ENCODE measurements at regions not wholly inside any gene's neighbourhood (a gene's known extent, or its start where the extent isn't known, plus 50 kb on each side); places are given as distances from the start of the nearest gene placed in this dataset.

DNA sequence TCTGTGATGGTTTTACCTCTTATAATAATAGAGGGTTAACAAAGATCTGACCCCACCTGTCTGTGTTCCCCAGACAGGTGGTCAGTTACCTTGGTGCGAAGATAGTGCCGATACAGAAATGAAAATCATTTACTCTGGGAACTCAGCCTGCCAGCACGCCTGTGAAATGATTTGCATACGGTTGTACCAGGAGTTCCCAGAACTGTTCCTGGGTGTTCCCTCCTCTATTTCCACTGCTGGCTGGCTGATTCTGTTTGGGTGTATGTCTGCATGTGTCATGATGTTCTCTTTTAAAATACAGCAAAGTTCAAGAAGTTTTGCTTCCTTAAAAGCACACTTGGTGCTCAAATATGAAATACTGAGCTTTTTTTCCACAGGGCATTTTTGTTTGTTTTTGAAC, 527.1 kb downstream of the FGF9 start:
- Histone ChIP-seq H3K4me2 (ENCODE audit: low read depth, low read length) (no peak overlapping the region; the same call in 1 of the 2 replicates), H3K9me1 (ENCODE audit: insufficient read depth, low read length) (no peaks in the 10 kb centered on the region), H3K23ac (ENCODE audit: low read depth, low read length) (no peak overlapping the region), H3K27ac (ENCODE audit: insufficient read depth, low read length) (no peak overlapping the region), H3K4ac (ENCODE audit: low read depth, low read length) (no peak overlapping the region), H3K18ac (ENCODE audit: low read depth, low read length) (no peak overlapping the region), H3K9ac (ENCODE audit: low read depth, low read length) (no peak overlapping the region), H3K27me3 (ENCODE audit: control insufficient read depth, insufficient read depth, low read length) (peaks cover 2% of the 10 kb centered on the region; the same call in 1 of the 2 replicates), H4K20me1 (ENCODE audit: insufficient read depth, low read length) (no peaks in the 10 kb centered on the region), H4K5ac (ENCODE audit: low read depth, low read length) (no peak overlapping the region), H4K8ac (ENCODE audit: low read depth in 2 of 2, low read length in 2 of 2) (no peak overlapping the region), H3K9me3 (ENCODE audit: control insufficient read depth, insufficient read depth, low read length) (0 out of 2 replicates have a peak, but pooled peaks cover 2% of the 10 kb centered on the region), H2BK15ac (ENCODE audit: low read depth, low read length) (no peak overlapping the region), H4K91ac (ENCODE audit: insufficient read depth, low read depth, low read length) (no peak overlapping the region), H2BK5ac (ENCODE audit: low read depth, low read length, poor library complexity, severe bottlenecking) (no peak overlapping the region), H2AK5ac (ENCODE audit: low read depth, low read length) (no peak overlapping the region), H3K56ac (ENCODE audit: extremely low read depth, insufficient read depth, low read length) (no peak overlapping the region), H2BK120ac (ENCODE audit: low read depth, low read length) (no peak overlapping the region), H3K79me1 (ENCODE audit: low read depth in 1 of 2, low read length in 2 of 2) (no peaks in the 10 kb centered on the region), H2BK20ac (ENCODE audit: low read depth, low read length) (no peak overlapping the region), H2AFZ (replicated peaks; ENCODE audit: low read length, poor library complexity) (no peak overlapping the region), H3K4me3 (ENCODE audit: insufficient read depth, low read depth, low read length) (no peak overlapping the region), H3K4me1 (ENCODE audit: control insufficient read depth, insufficient read depth, low read length) (peaks cover 8% of the 10 kb centered on the region; the same call in 1 of the 2 replicates), H3K14ac (replicated peaks; ENCODE audit: low read depth, low read length) (no peak overlapping the region), H3K36me3 (ENCODE audit: control insufficient read depth, insufficient read depth, low read length) (no peaks in the 10 kb centered on the region), H2AK9ac (replicated peaks; ENCODE audit: low read depth, low read length, poor library complexity) (no peak overlapping the region)
- intact Hi-C loops (cut with micrococcal nuclease) (loop anchor here (10.0 kb wide), 1 partner anchor 523 kb away; the partner anchor contains the start of gene FGF9), in situ Hi-C loops (cut with MboI; ENCODE audit: low sequenced_read_pairs) (no loop called here), dilution Hi-C loops (cut with HindIII; ENCODE audit: low sequenced_read_pairs, unreplicated experiment) (no loop called here)
- ChIA-PET CTCF (no interaction called here), POLR2A (ENCODE audit: unreplicated experiment) (no interaction called here)
- ATAC-seq (ENCODE audit: low read depth): no peak
- no TSS peak for BruUV-seq (replicated peaks)
- TF ChIP-seq, protein P1, sequence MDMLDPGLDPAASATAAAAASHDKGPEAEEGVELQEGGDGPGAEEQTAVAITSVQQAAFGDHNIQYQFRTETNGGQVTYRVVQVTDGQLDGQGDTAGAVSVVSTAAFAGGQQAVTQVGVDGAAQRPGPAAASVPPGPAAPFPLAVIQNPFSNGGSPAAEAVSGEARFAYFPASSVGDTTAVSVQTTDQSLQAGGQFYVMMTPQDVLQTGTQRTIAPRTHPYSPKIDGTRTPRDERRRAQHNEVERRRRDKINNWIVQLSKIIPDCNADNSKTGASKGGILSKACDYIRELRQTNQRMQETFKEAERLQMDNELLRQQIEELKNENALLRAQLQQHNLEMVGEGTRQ (IDR thresholded peaks at IDR 0.05; ENCODE audit: low read depth, low read length): no peak
- TF ChIP-seq BHLHE40 (IDR thresholded peaks at IDR 0.05; ENCODE audit: low read depth, low read length): no peak
- TF ChIP-seq, protein P2, sequence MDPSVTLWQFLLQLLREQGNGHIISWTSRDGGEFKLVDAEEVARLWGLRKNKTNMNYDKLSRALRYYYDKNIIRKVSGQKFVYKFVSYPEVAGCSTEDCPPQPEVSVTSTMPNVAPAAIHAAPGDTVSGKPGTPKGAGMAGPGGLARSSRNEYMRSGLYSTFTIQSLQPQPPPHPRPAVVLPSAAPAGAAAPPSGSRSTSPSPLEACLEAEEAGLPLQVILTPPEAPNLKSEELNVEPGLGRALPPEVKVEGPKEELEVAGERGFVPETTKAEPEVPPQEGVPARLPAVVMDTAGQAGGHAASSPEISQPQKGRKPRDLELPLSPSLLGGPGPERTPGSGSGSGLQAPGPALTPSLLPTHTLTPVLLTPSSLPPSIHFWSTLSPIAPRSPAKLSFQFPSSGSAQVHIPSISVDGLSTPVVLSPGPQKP (IDR thresholded peaks at IDR 0.05; ENCODE audit: borderline replicate concordance, low read depth, low read length): no peak
- TF ChIP-seq POLR2A (IDR thresholded peaks at IDR 0.05; ENCODE audit: low read depth, low read length): no peak
- TF ChIP-seq RCOR1 (IDR thresholded peaks at IDR 0.05; ENCODE audit: insufficient replicate concordance, low read length): no peak
- no peak for TF ChIP-seq MXI1 (IDR thresholded peaks at IDR 0.05; ENCODE audit: borderline replicate concordance, low read depth, low read length)
- TF ChIP-seq SMC3 (IDR thresholded peaks at IDR 0.05; ENCODE audit: low read depth, low read length): no peak
- no peak for TF ChIP-seq CHD1 (IDR thresholded peaks at IDR 0.05; ENCODE audit: low read depth, low read length)
- no peak for DNase-seq
- WGBS, 2 experiments (ENCODE audit: extremely low coverage in 2 of 2, insufficient read length in 1 of 2): no CpG with 5 or more reads among the region's 4 CpGs
